ENCODE measurements at regions not wholly inside any gene's neighbourhood (a gene's known extent, or its start where the extent isn't known, plus 50 kb on each side); places are given as distances from the start of the nearest gene placed in this dataset.

DNA sequence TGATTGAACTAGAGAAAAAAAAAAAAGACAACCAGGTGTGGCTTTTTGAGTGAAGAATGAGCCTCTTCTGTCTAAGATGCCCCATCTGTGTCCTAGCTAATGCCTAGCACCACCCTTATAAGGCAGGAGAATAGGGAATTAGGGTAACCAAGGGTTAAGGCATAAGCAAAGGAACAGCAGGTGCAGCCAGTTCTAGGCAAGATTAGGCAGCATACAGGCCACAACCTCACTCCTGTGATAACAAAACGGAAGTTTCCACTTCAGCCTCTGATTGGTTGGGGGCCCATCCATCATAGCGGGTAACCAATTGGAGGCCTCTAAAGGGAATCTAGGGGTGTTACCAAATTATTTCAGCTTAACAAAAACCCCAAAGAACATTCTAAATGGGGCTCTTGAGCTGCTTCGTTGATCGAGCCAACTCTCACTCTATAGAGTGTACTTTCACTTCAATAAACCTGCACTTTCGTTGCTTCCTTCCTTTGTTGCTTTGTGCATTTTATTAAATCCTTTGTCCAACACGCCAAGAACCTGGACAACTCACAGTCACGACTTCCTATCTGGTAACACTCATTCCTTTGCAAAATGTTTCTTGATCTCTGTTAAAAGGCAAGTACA lies 61.9 kb upstream of the TAGAP start:
- TF ChIP-seq CTCF (IDR thresholded peaks at IDR 0.05), result no peak
- no peak for TF ChIP-seq POLR2A (IDR thresholded peaks at IDR 0.05)
- intact Hi-C loops (cut with DNase I), result loop anchor here in 6 of 10 donors (5.0 to 10.0 kb wide), 7 partner anchors 62 to 402 kb away; partner anchors contain the start of genes RSPH3 (in 2 of the 6) and TAGAP (in 2 of the 6)
- 29 to 49% (median 37%) methylated on average over 7 of the region's 7 CpGs for WGBS, 4 donors

DNA sequence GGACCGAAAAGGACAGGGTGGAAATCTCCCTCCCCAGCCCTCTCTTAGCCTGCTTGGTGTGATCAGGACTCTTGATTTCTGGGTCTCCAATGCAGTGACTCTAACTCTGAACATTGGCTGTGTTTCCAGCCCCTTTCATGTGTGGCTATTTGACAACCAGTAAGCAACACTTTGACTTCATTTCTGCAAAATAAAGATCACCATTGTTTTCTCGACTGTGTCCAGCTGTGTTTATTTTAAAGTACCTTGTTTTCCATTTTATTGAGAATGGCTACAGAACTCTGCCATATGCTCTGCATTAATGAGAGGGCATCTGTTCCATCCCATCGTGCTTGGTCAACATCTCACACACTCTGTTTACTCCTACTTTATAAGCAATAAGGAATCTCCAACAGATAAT lies 60.9 kb upstream of the TAGAP start:
- Histone ChIP-seq H3K4me1 (peaks cover 0 to 53% (median 7%) of the 10 kb centered on the region in 12 donors), H3K9me3 (no peaks in the 10 kb centered on the region), H3K27me3 (peaks cover 0 to 9% (median 0%) of the 10 kb centered on the region in 9 donors), H3K36me3 (no peaks in the 10 kb centered on the region), H3K27ac (no peak overlapping the region), H3K4me3 (no peak overlapping the region)
- 77 to 88% (median 85%) methylated on average over 3 of the region's 3 CpGs for WGBS, 4 donors
- intact Hi-C loops (cut with DNase I), result loop anchor here in 6 of 10 donors (2.0 to 10.0 kb wide), 8 partner anchors 61 to 401 kb away; partner anchors contain the start of genes RSPH3 (in 2 of the 6) and TAGAP (in 2 of the 6)
- DNase-seq, result no peak
- no peak for ATAC-seq
- no peak for TF ChIP-seq CTCF (IDR thresholded peaks at IDR 0.05)
- no peak for TF ChIP-seq POLR2A (IDR thresholded peaks at IDR 0.05)

More for the DNA sequence above, 61.9 kb upstream of the TAGAP start:
- Histone ChIP-seq H3K27me3 (peaks cover 0 to 9% (median 0%) of the 10 kb centered on the region in 9 donors), H3K4me3 (peak overlapping the region in 5 of 12 donors; percentile 3 to 42 (median 27)), H3K27ac (peak overlapping the region in 1 of 12 donors; percentile 85), H3K36me3 (no peaks in the 10 kb centered on the region), H3K4me1 (peaks cover 0 to 53% (median 7%) of the 10 kb centered on the region in 12 donors), H3K9me3 (no peaks in the 10 kb centered on the region)
- peak; percentile 40 to 78 (median 77) for ATAC-seq
- peak; percentile 62 to 82 (median 68) for DNase-seq

DNA sequence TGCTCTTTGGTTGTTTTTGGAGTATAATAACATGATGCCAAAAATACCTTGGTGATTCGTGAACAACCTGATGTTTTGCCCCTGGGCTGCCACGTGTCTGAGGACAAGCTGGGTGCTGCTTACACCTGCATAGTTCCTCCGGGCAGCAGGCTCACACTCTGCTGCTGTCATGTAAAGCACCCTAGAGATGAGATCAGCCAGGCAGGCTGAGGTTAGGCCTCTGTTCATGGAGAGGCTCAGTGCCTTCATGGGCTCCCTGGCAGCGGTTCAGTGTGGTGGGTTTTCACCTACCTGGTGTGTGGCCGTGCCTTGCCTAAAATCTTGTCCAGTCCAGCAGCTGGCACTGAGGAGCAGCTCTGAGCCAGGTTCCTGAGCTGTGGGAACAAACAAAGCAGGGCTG lies 60.1 kb upstream of the TAGAP start:
- Histone ChIP-seq H3K27ac (no peak overlapping the region), H3K4me1 (peaks cover 0 to 49% (median 5%) of the 10 kb centered on the region in 12 donors), H3K27me3 (peaks cover 0 to 9% (median 0%) of the 10 kb centered on the region in 9 donors), H3K36me3 (no peaks in the 10 kb centered on the region), H3K9me3 (no peaks in the 10 kb centered on the region), H3K4me3 (no peak overlapping the region)
- intact Hi-C loops (cut with DNase I), result loop anchor here in 8 of 10 donors (1.0 to 10.0 kb wide), 10 partner anchors 58 to 400 kb away; partner anchors contain the start of genes TAGAP (in 5 of the 8) and RSPH3 (in 2 of the 8)
- 77 to 86% (median 81%) methylated on average over 5 of the region's 5 CpGs for WGBS, 4 donors
- TF ChIP-seq POLR2A (IDR thresholded peaks at IDR 0.05) (no peak), CTCF (IDR thresholded peaks at IDR 0.05) (no peak)
- DNase-seq, result no peak
- ATAC-seq, result no peak

DNA sequence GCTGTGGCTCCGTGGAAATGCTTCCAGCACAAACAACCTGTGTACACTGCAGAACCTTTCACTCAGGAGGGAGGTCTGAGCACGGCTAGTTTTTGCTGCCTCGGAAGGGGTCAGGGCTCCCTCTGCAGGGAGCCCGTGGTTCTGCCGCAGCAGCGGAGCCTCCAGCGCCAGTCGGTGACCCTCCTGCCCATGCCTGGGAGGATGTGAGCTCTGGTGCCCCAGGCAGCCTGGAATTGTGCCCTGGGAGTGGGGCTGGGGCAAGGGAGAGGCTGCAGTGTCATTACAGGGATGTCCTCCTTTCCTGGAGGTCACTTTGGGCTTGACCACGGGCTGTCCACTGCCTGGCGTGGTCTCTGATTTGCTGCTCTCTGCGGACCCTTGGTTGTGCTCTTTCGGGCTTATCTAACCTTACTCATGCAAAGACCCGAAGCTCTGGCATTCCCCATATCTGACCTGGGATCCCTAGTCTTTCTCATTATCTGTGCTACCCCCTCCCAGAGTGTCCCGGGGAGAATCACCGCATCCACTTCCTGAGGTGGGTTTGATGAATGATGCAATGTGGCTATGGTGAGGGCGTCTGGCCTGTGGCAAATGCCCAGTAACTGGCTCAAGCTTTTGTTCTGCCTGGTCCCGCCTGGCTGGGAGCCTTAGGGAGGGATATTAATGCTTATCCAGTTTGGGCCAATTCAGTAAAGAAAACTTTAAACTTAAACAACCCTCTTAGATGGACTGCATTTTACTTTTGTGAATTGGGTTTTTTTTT lies 59.6 kb upstream of the TAGAP start:
- WGBS, 4 donors, result 33 to 55% (median 33%) methylated on average over 10 to 17 of the region's 17 CpGs
- intact Hi-C loops (cut with DNase I), result loop anchor here in 8 of 10 donors (1.0 to 10.0 kb wide), 9 partner anchors 57 to 400 kb away; partner anchors contain the start of genes TAGAP (in 4 of the 8) and RSPH3 (in 2 of the 8)
- ATAC-seq, result peak; percentile 67 to 94 (median 90)

More for the DNA sequence above, 59.6 kb upstream of the TAGAP start:
- Histone ChIP-seq H3K4me1 (peaks cover 0 to 47% (median 5%) of the 10 kb centered on the region in 12 donors), H3K9me3 (no peaks in the 10 kb centered on the region), H3K27ac (no peak overlapping the region), H3K27me3 (peaks cover 0 to 9% (median 0%) of the 10 kb centered on the region in 9 donors), H3K36me3 (no peaks in the 10 kb centered on the region), H3K4me3 (no peak overlapping the region)
- peak; percentile 50 to 85 (median 62) for DNase-seq
- TF ChIP-seq POLR2A (IDR thresholded peaks at IDR 0.05) (no peak), CTCF (IDR thresholded peaks at IDR 0.05) (peak; percentile 63 to 83 (median 76))
